Neuronal stem cell (in vitro differentiated cells): ENCODE measurements at regions not wholly inside any gene's neighbourhood (a gene's known extent, or its start where the extent isn't known, plus 50 kb on each side); places are given as distances from the start of the nearest gene placed in this dataset.

ENCODE experiments used
- DNase-seq: peaks from one replicate; pipeline ENCODE4 v3.0.0-alpha.2; 2013; ENCODE audit warnings: low spot score
- H2AFZ ChIP-seq: one replicate; pipeline ENCODE4 v1.6.1; 2013; ENCODE audit warnings: mild to moderate bottlenecking, low read length, inconsistent platforms
- H2AK5ac ChIP-seq: 2 replicates; pipeline ENCODE4 v1.6.1; 2013; ENCODE audit warnings: low read depth, mild to moderate bottlenecking, inconsistent platforms, low read length, moderate library complexity, mixed read lengths
- H2BK120ac ChIP-seq: 2 replicates; pipeline ENCODE4 v1.6.1; 2013; ENCODE audit warnings: low read depth, mild to moderate bottlenecking, inconsistent platforms, low read length, moderate library complexity, mixed read lengths
- H2BK12ac ChIP-seq: one replicate; pipeline ENCODE4 v1.6.1; 2013; ENCODE audit warnings: low read length, inconsistent platforms
- H2BK15ac ChIP-seq: 2 replicates; pipeline ENCODE4 v1.6.1; 2013; ENCODE audit warnings: mild to moderate bottlenecking, low read length, inconsistent platforms, mixed read lengths
- H2BK5ac ChIP-seq: one replicate; pipeline ENCODE4 v1.6.1; 2013; ENCODE audit warnings: inconsistent platforms, mild to moderate bottlenecking, low read length, moderate library complexity
- H3K14ac ChIP-seq: one replicate; pipeline ENCODE4 v1.6.1; 2013; ENCODE audit warnings: low read length, inconsistent platforms
- H3K18ac ChIP-seq: 2 replicates; pipeline ENCODE4 v1.6.1; 2013; ENCODE audit warnings: low read length, inconsistent platforms
- H3K23ac ChIP-seq: 2 replicates; pipeline ENCODE4 v1.6.1; 2013; ENCODE audit warnings: low read depth, mild to moderate bottlenecking, mixed read lengths, low read length, inconsistent platforms; ENCODE audit not compliant: poor library complexity
- H3K27ac ChIP-seq: replicated peaks from 3 replicates; pipeline ENCODE4 v1.5.1; 2013; ENCODE audit warnings: low read length, inconsistent platforms
- H3K27me3 ChIP-seq, 3 experiments: 2 replicates each; pipeline ENCODE4 v1.6.1; 2013; ENCODE audit warnings: low read length in 3 of 3, mild to moderate bottlenecking in 2 of 3, inconsistent platforms in 1 of 3, low read depth in 1 of 3, mixed read lengths in 1 of 3, moderate library complexity in 1 of 3; ENCODE audit not compliant: control insufficient read depth in 3 of 3, insufficient read depth in 3 of 3
- H3K36me3 ChIP-seq, 2 donors: replicated peaks in 1 of 2; 2 replicates each; pipeline ENCODE4 v1.6.1; 2013; ENCODE audit warnings: low read length in 2 of 2; ENCODE audit not compliant: control insufficient read depth in 2 of 2, insufficient read depth in 2 of 2
- H3K4ac ChIP-seq: 2 replicates; pipeline ENCODE4 v1.6.1; 2013; ENCODE audit warnings: inconsistent platforms, mild to moderate bottlenecking, low read length, moderate library complexity
- H3K4me1 ChIP-seq, 2 donors: 1 replicate in 1 of 2; 2 replicates in 1 of 2; pipeline ENCODE4 v1.6.1; 2013; ENCODE audit warnings: low read length in 2 of 2, low read depth in 1 of 2; ENCODE audit not compliant: control insufficient read depth in 2 of 2, insufficient read depth in 1 of 2
- H3K4me2 ChIP-seq: one replicate; pipeline ENCODE4 v1.6.1; 2013; ENCODE audit warnings: mild to moderate bottlenecking, low read length, inconsistent platforms; ENCODE audit not compliant: insufficient read depth, poor library complexity, severe bottlenecking
- H3K4me3 ChIP-seq, 2 donors: 2 replicates each; pipeline ENCODE4 v1.5.1; 2013; ENCODE audit warnings: low read length in 2 of 2, mild to moderate bottlenecking in 2 of 2, inconsistent platforms in 1 of 2, moderate library complexity in 1 of 2
- H3K79me1 ChIP-seq: one replicate; pipeline ENCODE4 v1.6.1; 2013; ENCODE audit warnings: low read depth, mild to moderate bottlenecking, inconsistent platforms, low read length, moderate library complexity
- H3K9ac ChIP-seq: one replicate; pipeline ENCODE4 v1.6.1; 2013; ENCODE audit warnings: mild to moderate bottlenecking, low read depth, low read length, inconsistent platforms; ENCODE audit not compliant: poor library complexity
- H3K9me3 ChIP-seq, 2 donors: replicated peaks in 1 of 2; 2 replicates each; pipeline versions ENCODE3 to v1.6.1; 2013; ENCODE audit warnings: low read length in 2 of 2, mild to moderate bottlenecking in 2 of 2, inconsistent platforms in 1 of 2, low read depth in 1 of 2, mixed read lengths in 1 of 2, moderate library complexity in 1 of 2; ENCODE audit not compliant: control insufficient read depth in 2 of 2, insufficient read depth in 1 of 2
- H4K8ac ChIP-seq: one replicate; pipeline ENCODE4 v1.6.1; 2013; ENCODE audit warnings: low read depth, mild to moderate bottlenecking, inconsistent platforms, low read length, moderate library complexity
- H4K91ac ChIP-seq: one replicate; pipeline ENCODE4 v1.6.1; 2013; ENCODE audit warnings: low read length, low read depth, mild to moderate bottlenecking, inconsistent platforms; ENCODE audit not compliant: poor library complexity
- WGBS, 2 donors: extraction: QIAGEN DNeasy Blood & Tissue Kit; methylation state at CpG; one replicate each; pipeline ENCODE4 v1.1.7; 2013; ENCODE audit warnings: missing lambda C conversion rate in 2 of 2, mixed read lengths in 1 of 2; ENCODE audit not compliant: insufficient read length in 2 of 2, insufficient replicate concordance in 1 of 2; ENCODE audit errors: extremely low coverage in 2 of 2; 5-methylcytosine and 5-hydroxymethylcytosine counted together

GRCh38 chr14:40133463-40133862, 701.2 kb upstream of the FBXO33 start:
- no CpG with 5 or more reads among the region's 2 CpGs for WGBS, 2 donors
- Histone ChIP-seq H3K4me1 (no peaks in the 10 kb centered on the region), H3K18ac (no peak overlapping the region), H4K8ac (no peak overlapping the region), H3K27ac (no peak overlapping the region), H2AK5ac (no peak overlapping the region), H2BK5ac (no peak overlapping the region), H3K79me1 (no peaks in the 10 kb centered on the region), H3K27me3 (no peaks in the 10 kb centered on the region), H3K4me3 (no peak overlapping the region), H2AFZ (no peak overlapping the region), H2BK12ac (no peak overlapping the region), H4K91ac (no peak overlapping the region), H3K4ac (no peak overlapping the region), H3K23ac (no peak overlapping the region), H3K9me3 (no peaks in the 10 kb centered on the region), H2BK15ac (no peak overlapping the region), H3K36me3 (no peaks in the 10 kb centered on the region), H3K14ac (no peak overlapping the region), H3K4me2 (no peak overlapping the region), H3K9ac (no peak overlapping the region), H2BK120ac (no peak overlapping the region)
- no peak for DNase-seq

- no peak overlapping the region for H2BK5ac ChIP-seq
- H2BK120ac ChIP-seq, result no peak overlapping the region
- H3K27ac ChIP-seq, result no peak overlapping the region
- H3K14ac ChIP-seq, result no peak overlapping the region
- no peak overlapping the region for H4K91ac ChIP-seq
- no peaks in the 10 kb centered on the region for H3K4me1 ChIP-seq
- H3K23ac ChIP-seq, result no peak overlapping the region
- no peak overlapping the region for H2BK12ac ChIP-seq
- no peaks in the 10 kb centered on the region for H3K79me1 ChIP-seq
- H3K9ac ChIP-seq, result no peak overlapping the region
- H3K36me3 ChIP-seq, result no peaks in the 10 kb centered on the region
- H2AFZ ChIP-seq, result no peak overlapping the region
- no peak overlapping the region for H3K4ac ChIP-seq
- no peaks in the 10 kb centered on the region for H3K27me3 ChIP-seq
- no peak overlapping the region for H3K4me2 ChIP-seq
- no peak overlapping the region for H3K4me3 ChIP-seq
- DNase-seq, result no peak
- H3K18ac ChIP-seq, result no peak overlapping the region
- H2AK5ac ChIP-seq, result no peak overlapping the region
- no peaks in the 10 kb centered on the region for H3K9me3 ChIP-seq
- H2BK15ac ChIP-seq, result no peak overlapping the region
- no peak overlapping the region for H4K8ac ChIP-seq
Measured at GRCh38 chr14:40129159-40129558, 696.9 kb upstream of the FBXO33 start.

DNA sequence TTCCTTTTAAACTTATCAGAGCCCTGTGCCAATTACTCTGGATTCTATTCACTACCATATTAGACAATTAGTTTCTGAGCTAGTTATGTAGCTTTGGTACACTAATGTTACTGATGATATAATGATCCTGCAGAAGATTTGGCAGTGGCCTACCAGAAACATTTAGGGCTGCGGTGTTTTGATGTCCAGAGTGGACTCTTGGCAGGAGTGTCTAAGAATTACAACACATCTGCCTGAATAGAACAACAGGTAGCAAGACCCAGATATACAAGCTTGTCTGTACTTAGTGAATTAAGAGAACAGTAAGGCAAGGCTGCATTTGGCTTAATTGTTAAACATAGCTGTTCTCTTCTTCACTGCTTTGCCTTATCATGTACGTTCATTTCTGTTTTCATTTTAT, 691.6 kb upstream of the FBXO33 start:
- Histone ChIP-seq H3K4me3 (no peak overlapping the region), H2AFZ (peak overlapping the region; percentile 73), H3K27ac (no peak overlapping the region), H3K18ac (no peak overlapping the region), H2BK12ac (no peak overlapping the region), H4K8ac (no peak overlapping the region), H2AK5ac (no peak overlapping the region), H3K4ac (no peak overlapping the region), H3K14ac (no peak overlapping the region), H3K4me1 (no peaks in the 10 kb centered on the region), H3K27me3 (no peaks in the 10 kb centered on the region), H2BK15ac (no peak overlapping the region), H3K36me3 (no peaks in the 10 kb centered on the region), H2BK120ac (no peak overlapping the region), H2BK5ac (no peak overlapping the region), H3K79me1 (no peaks in the 10 kb centered on the region), H3K9me3 (no peaks in the 10 kb centered on the region), H3K9ac (no peak overlapping the region), H4K91ac (no peak overlapping the region), H3K4me2 (no peak overlapping the region), H3K23ac (no peak overlapping the region)
- no CpG with 5 or more reads among the region's 2 CpGs for WGBS, 2 donors
- no peak for DNase-seq

DNA sequence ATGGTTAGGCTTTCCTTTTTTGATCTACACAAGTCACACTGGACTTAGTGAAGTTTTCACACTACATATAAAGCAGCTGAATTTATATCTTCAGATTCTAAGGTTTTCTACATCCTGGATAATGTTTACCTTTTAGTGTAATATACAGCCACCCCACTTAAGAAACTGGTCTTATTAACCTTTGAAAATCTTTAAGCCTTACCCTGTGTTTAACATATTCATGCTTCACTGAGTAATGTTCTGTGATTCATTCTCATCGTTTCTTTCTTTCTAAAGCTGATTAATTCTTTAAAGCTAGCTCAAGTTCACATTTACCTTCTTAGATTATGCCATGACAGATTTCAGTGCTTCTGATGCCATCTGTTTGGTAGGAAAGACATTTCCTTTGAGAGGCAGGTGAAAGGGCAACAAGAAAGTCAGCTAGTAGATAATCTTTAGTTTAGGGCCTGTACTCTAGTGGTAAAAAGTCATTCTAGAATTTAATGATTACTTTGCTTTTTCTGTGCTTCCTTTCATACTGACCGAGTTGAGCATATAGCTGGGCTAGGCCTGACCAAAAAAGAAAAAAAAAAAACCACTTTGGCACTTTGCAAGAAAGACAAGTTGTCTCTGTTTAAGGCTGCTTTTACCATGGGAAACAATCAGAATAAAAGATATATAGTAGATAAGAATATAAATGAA, 690.9 kb upstream of the FBXO33 start:
- H3K36me3 ChIP-seq, result no peaks in the 10 kb centered on the region
- no peak overlapping the region for H3K4me2 ChIP-seq
- H2BK120ac ChIP-seq, result no peak overlapping the region
- H3K27ac ChIP-seq, result no peak overlapping the region
- no peak overlapping the region for H3K23ac ChIP-seq
- H3K9ac ChIP-seq, result no peak overlapping the region
- H2BK15ac ChIP-seq, result no peak overlapping the region
- no CpG with 5 or more reads among the region's 2 CpGs for WGBS, 2 donors
- no peaks in the 10 kb centered on the region for H3K9me3 ChIP-seq
- H2AK5ac ChIP-seq, result no peak overlapping the region
- H3K4me1 ChIP-seq, result no peaks in the 10 kb centered on the region
- no peaks in the 10 kb centered on the region for H3K27me3 ChIP-seq
- H3K4me3 ChIP-seq, result peak overlapping the region in 1 of 2 donors; percentile 21
- no peak overlapping the region for H3K4ac ChIP-seq
- no peak overlapping the region for H2BK12ac ChIP-seq
- no peaks in the 10 kb centered on the region for H3K79me1 ChIP-seq
- H4K8ac ChIP-seq, result no peak overlapping the region
- H3K18ac ChIP-seq, result no peak overlapping the region
- no peak for DNase-seq
- H2AFZ ChIP-seq, result peak overlapping the region; percentile 73
- no peak overlapping the region for H3K14ac ChIP-seq
- H4K91ac ChIP-seq, result no peak overlapping the region
- H2BK5ac ChIP-seq, result no peak overlapping the region
